PC-9 (cell line): ENCODE measurements at regions not wholly inside any gene's neighbourhood (a gene's known extent, or its start where the extent isn't known, plus 50 kb on each side); places are given as distances from the start of the nearest gene placed in this dataset.

ENCODE experiments used
- CTCF ChIP-seq: fragments of 200-600 bp; sonication (generic); conservative IDR thresholded peaks from 2 replicates; pipeline ENCODE4 v1.6.1; 2017; ENCODE audit warnings: mixed run types, antibody characterized with exemption, mild to moderate bottlenecking, moderate library complexity
- EZH2 ChIP-seq: fragments of 200-600 bp; sonication (generic); IDR thresholded peaks from 2 replicates; pipeline ENCODE4 v1.8.0; 2017; ENCODE audit warnings: antibody characterized with exemption, low read depth

- TF ChIP-seq CTCF (no peak), EZH2 (no peak)
Observed at GRCh38 chr18:44061438-44061837, 619.2 kb upstream of the SETBP1 start.
